Ovary (tissue), 7 donors: ENCODE measurements at regions not wholly inside any gene's neighbourhood (a gene's known extent, or its start where the extent isn't known, plus 50 kb on each side); places are given as distances from the start of the nearest gene placed in this dataset.
"Not testable (repeated sequence)": the region's sequence is repeated elsewhere in the genome, so short reads cannot be mapped to it uniquely, and the experiment has no call there.

Experiments
- DNase-seq, 5 donors: peaks; one replicate each; pipeline ENCODE4 v3.0.0-alpha.2; 2019 to 2020
- H3K27ac ChIP-seq, 2 donors: fragments of 200-600 bp; one replicate each; pipeline versions ENCODE4 v1.5.1 to v1.8.0; 2019 to 2022
- H3K27me3 ChIP-seq: fragments of 200-600 bp; one replicate; pipeline ENCODE4 v1.8.0; 2022
- H3K36me3 ChIP-seq: fragments of 200-600 bp; sonication (generic); one replicate; pipeline ENCODE4 v1.5.1; 2019
- H3K4me1 ChIP-seq: one replicate; pipeline ENCODE4 v1.8.1; 2013; ENCODE audit warnings: mild to moderate bottlenecking, moderate library complexity; ENCODE audit not compliant: insufficient read depth
- H3K4me3 ChIP-seq: fragments of 200-600 bp; sonication (generic); one replicate; pipeline ENCODE4 v1.5.1; 2017
- H3K9me3 ChIP-seq, 2 donors: fragments of 200-600 bp in 1 of 2; sonication (generic) in 1 of 2; one replicate each; pipeline versions ENCODE4 v1.5.1 to v1.8.1; 2013 to 2019; ENCODE audit warnings: mild to moderate bottlenecking in 1 of 2, moderate library complexity in 1 of 2
- CTCF ChIP-seq, 3 donors: fragments of 450-650 bp in 2 of 3; fragments of 200-600 bp in 1 of 3; IDR thresholded peaks; one replicate each; pipeline versions ENCODE4 v1.5.1 to v1.8.0; 2016 to 2022; ENCODE audit warnings: antibody characterized with exemption in 3 of 3, mild to moderate bottlenecking in 1 of 3
- EP300 ChIP-seq: sonication (generic); formaldehyde crosslinking; IDR thresholded peaks from one replicate; pipeline ENCODE4 v1.6.1; 2017; ENCODE audit warnings: antibody characterized with exemption
- POLR2A ChIP-seq: fragments of 450-650 bp; IDR thresholded peaks from one replicate; pipeline ENCODE4 v1.6.1; 2017; ENCODE audit warnings: antibody characterized with exemption, mild to moderate bottlenecking, moderate library complexity
- WGBS, 3 donors: extraction: QIAGEN DNeasy Blood & Tissue Kit in 1 of 3; methylation state at CpG; one replicate each; pipeline versions ENCODE4 v1.1.5 to v1.1.7; 2013 to 2017; 5-methylcytosine and 5-hydroxymethylcytosine counted together
- intact Hi-C, 4 donors: fragments of 100-400 bp; cut with DNase I; formaldehyde crosslinking; loops; one replicate each; pipeline versions ENCODE4 v1.11.0 to v1.15.1; 2022 to 2023
- donor health status: DM: no; HTN: no; CAD: no; lungs with moderate emphysema.
- donor health status: DM: no; HTN: no; CAD: no.
- donor health status: Bipolar disorder and iron deficiency.
- donor health status: DM: no; HTN: no; CAD: no.
- donor health status: DM: yes; HTN: yes; CAD: no.

GRCh38 chr6:134797400-134798113, 152.3 kb downstream of the ALDH8A1 start:
- no peaks in the 10 kb centered on the region for H3K36me3 ChIP-seq
- no peaks in the 10 kb centered on the region for H3K9me3 ChIP-seq
- TF ChIP-seq CTCF (IDR thresholded peaks at IDR 0.05) (no peak), POLR2A (no peak), EP300 (no peak)
- no peak for DNase-seq
- 77 to 85% (median 82%) methylated on average over 7 of the region's 7 CpGs for WGBS, 3 donors
- H3K27me3 ChIP-seq, result no peaks in the 10 kb centered on the region
- intact Hi-C loops, result no loop called here
- H3K4me3 ChIP-seq, result no peak overlapping the region
- H3K4me1 ChIP-seq, result peaks cover 7% of the 10 kb centered on the region
- H3K27ac ChIP-seq, result no peak overlapping the region

GRCh38 chr6:134795691-134796090, 154.2 kb downstream of the ALDH8A1 start:
- H3K4me3 ChIP-seq, result no peak overlapping the region
- H3K9me3 ChIP-seq, result no peaks in the 10 kb centered on the region
- TF ChIP-seq POLR2A (no peak), EP300 (no peak), CTCF (IDR thresholded peaks at IDR 0.05) (no peak)
- 6 to 11% (median 8%) methylated on average over 1 of the region's 1 CpG for WGBS, 3 donors
- peaks cover 7% of the 10 kb centered on the region for H3K4me1 ChIP-seq
- no peak for DNase-seq
- H3K27me3 ChIP-seq, result no peaks in the 10 kb centered on the region
- H3K36me3 ChIP-seq, result no peaks in the 10 kb centered on the region
- peak overlapping the region in 1 of 2 donors; percentile 11 for H3K27ac ChIP-seq
- intact Hi-C loops, result no loop called here

GRCh38 chr6:134795001-134795400, 154.9 kb downstream of the ALDH8A1 start:
- no peak for DNase-seq
- H3K4me1 ChIP-seq, result peaks cover 4% of the 10 kb centered on the region
- H3K36me3 ChIP-seq, result no peaks in the 10 kb centered on the region
- H3K27me3 ChIP-seq, result no peaks in the 10 kb centered on the region
- H3K4me3 ChIP-seq, result no peak overlapping the region
- 94 to 95% (median 94%) methylated on average over 7 of the region's 7 CpGs for WGBS, 3 donors
- intact Hi-C loops, result no loop called here
- peak overlapping the region in 1 of 2 donors; percentile 11 for H3K27ac ChIP-seq
- no peaks in the 10 kb centered on the region for H3K9me3 ChIP-seq
- TF ChIP-seq POLR2A (no peak), CTCF (IDR thresholded peaks at IDR 0.05) (no peak), EP300 (no peak)

- H3K4me3 ChIP-seq, intact Hi-C loops, DNase-seq, H3K9me3 ChIP-seq, H3K27me3 ChIP-seq, H3K27ac ChIP-seq, H3K4me1 ChIP-seq, H3K36me3 ChIP-seq: not testable (repeated sequence)
- WGBS, 3 donors, result 92 to 96% (median 95%) methylated on average over 2 of the region's 2 CpGs
Measured at GRCh38 chr6:134791243-134791843, 158.6 kb downstream of the ALDH8A1 start.

GRCh38 chr6:134787261-134787877, 162.5 kb downstream of the ALDH8A1 start:
- Histone ChIP-seq H3K4me3 (no peak overlapping the region), H3K36me3 (no peaks in the 10 kb centered on the region), H3K4me1 (no peaks in the 10 kb centered on the region), H3K27ac (no peak overlapping the region), H3K27me3 (no peaks in the 10 kb centered on the region), H3K9me3 (no peaks in the 10 kb centered on the region)
- intact Hi-C loops, result no loop called here
- TF ChIP-seq EP300 (no peak), CTCF (IDR thresholded peaks at IDR 0.05) (no peak), POLR2A (no peak)
- no peak for DNase-seq
- whole genome bisulfite sequencing, 3 donors, result 40 to 55% (median 41%) methylated on average over 6 of the region's 6 CpGs
